ENCODE measurements at regions not wholly inside any gene's neighbourhood (a gene's known extent, or its start where the extent isn't known, plus 50 kb on each side); places are given as distances from the start of the nearest gene placed in this dataset.

GRCh38 chr10:131656009-131656408, 244.8 kb upstream of the PPP2R2D start:
- no peak for TF ChIP-seq CTCF (IDR thresholded peaks at IDR 0.05; ENCODE audit: partially characterized antibody, unreplicated experiment)
- Mint-ChIP-seq H3K27ac (ENCODE audit: unreplicated experiment) (no peak overlapping the region), H3K36me3 (ENCODE audit: unreplicated experiment) (no peaks in the 10 kb centered on the region), H3K4me1 (ENCODE audit: low read depth, unreplicated experiment) (peaks cover 11% of the 10 kb centered on the region), H3K9me3 (ENCODE audit: unreplicated experiment) (peaks cover 4% of the 10 kb centered on the region), H3K4me3 (ENCODE audit: unreplicated experiment) (no peak overlapping the region), H3K27me3 (ENCODE audit: unreplicated experiment) (peaks cover 6% of the 10 kb centered on the region)
- no peak for DNase-seq

- H3K27me3 Mint-ChIP-seq (ENCODE audit: unreplicated experiment): peaks cover 6% of the 10 kb centered on the region
- no peak for DNase-seq
- no peak overlapping the region for H3K27ac Mint-ChIP-seq (ENCODE audit: unreplicated experiment)
- H3K36me3 Mint-ChIP-seq (ENCODE audit: unreplicated experiment): no peaks in the 10 kb centered on the region
- no peak for TF ChIP-seq CTCF (IDR thresholded peaks at IDR 0.05; ENCODE audit: partially characterized antibody, unreplicated experiment)
- H3K4me3 Mint-ChIP-seq (ENCODE audit: unreplicated experiment): no peak overlapping the region
- H3K4me1 Mint-ChIP-seq (ENCODE audit: low read depth, unreplicated experiment): peaks cover 9% of the 10 kb centered on the region
- peaks cover 4% of the 10 kb centered on the region for H3K9me3 Mint-ChIP-seq (ENCODE audit: unreplicated experiment)
Measured at GRCh38 chr10:131656431-131656841, 244.4 kb upstream of the PPP2R2D start.

DNA sequence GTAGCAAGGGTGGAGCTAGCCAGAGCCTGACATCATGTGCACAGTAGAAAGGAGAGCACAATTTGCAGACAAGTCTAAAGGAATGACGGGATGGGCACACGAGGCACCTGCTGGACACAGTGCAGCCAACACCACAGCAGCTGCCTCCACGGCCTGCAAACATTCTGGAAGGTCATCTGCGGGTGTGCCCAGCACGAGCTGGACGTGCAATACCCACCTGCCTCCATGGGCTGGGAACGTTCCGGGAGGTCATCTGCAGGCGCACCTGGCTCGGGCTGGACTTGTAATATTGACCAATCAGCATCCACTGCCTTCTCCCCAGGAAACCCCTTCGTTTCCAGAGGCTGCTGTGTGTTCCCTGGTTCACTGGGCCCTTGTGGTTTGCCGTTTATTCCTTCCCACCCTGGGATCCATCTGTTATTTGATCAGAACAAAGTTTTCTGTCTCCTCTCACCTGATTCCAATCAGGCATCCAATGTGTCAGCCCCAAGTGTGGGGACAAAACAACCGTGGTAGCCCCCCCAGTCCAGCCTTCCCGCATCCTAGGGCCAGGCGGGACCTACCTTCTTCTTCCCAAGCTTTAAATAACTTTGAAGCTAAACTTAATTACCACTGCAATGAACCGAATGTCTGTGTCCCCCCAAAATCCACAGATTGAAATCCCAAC, 243.4 kb upstream of the PPP2R2D start:
- no peak for DNase-seq
- no peak for TF ChIP-seq CTCF (IDR thresholded peaks at IDR 0.05; ENCODE audit: partially characterized antibody, unreplicated experiment)
- Mint-ChIP-seq H3K27me3 (ENCODE audit: unreplicated experiment) (peaks cover 4% of the 10 kb centered on the region), H3K27ac (ENCODE audit: unreplicated experiment) (no peak overlapping the region), H3K4me1 (ENCODE audit: low read depth, unreplicated experiment) (peaks cover 8% of the 10 kb centered on the region), H3K9me3 (ENCODE audit: unreplicated experiment) (peaks cover 2% of the 10 kb centered on the region), H3K4me3 (ENCODE audit: unreplicated experiment) (no peak overlapping the region), H3K36me3 (ENCODE audit: unreplicated experiment) (no peaks in the 10 kb centered on the region)

GRCh38 chr10:131657985-131658330, 242.8 kb upstream of the PPP2R2D start:
- peaks cover 8% of the 10 kb centered on the region for H3K4me1 Mint-ChIP-seq (ENCODE audit: low read depth, unreplicated experiment)
- H3K4me3 Mint-ChIP-seq (ENCODE audit: unreplicated experiment): no peak overlapping the region
- peaks cover 2% of the 10 kb centered on the region for H3K9me3 Mint-ChIP-seq (ENCODE audit: unreplicated experiment)
- H3K36me3 Mint-ChIP-seq (ENCODE audit: unreplicated experiment): no peaks in the 10 kb centered on the region
- peaks cover 2% of the 10 kb centered on the region for H3K27me3 Mint-ChIP-seq (ENCODE audit: unreplicated experiment)
- H3K27ac Mint-ChIP-seq (ENCODE audit: unreplicated experiment): no peak overlapping the region
- peak; percentile 5 for DNase-seq
- no peak for TF ChIP-seq CTCF (IDR thresholded peaks at IDR 0.05; ENCODE audit: partially characterized antibody, unreplicated experiment)

DNA sequence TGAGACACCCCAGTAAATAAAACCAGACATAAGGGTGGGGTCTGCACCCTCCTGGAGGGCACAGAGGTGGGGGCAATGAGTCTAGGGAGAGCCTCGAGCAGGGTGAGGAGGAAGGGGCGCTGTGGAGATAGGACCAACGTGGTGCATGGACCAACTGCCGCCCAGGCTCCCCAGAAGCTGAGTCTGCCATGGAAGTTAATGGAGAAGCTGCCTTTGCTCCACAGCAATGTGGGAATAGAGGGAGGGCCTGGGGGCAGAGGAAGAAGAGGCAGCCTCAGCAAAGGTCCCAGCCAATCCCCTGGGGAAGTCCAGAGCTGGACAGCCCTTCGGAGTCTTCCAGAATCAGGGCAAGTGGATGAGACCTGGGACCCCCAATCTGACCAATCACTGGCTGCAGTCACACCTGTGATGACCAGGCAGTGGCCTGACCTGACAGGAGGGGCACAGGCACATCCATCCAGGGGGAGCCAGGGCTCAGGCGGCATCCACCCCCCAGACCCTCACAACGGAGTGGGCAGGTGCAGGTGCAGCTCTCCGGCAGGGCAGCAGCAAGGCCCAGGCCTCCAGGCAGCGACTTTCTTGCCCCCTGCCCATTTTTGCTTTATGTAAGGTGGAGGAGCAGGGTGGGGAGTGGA, 242.2 kb upstream of the PPP2R2D start:
- Mint-ChIP-seq H3K27me3 (ENCODE audit: unreplicated experiment) (peaks cover 2% of the 10 kb centered on the region), H3K36me3 (ENCODE audit: unreplicated experiment) (peaks cover under 1% of the 10 kb centered on the region), H3K4me1 (ENCODE audit: low read depth, unreplicated experiment) (peaks cover 11% of the 10 kb centered on the region), H3K9me3 (ENCODE audit: unreplicated experiment) (peaks cover 5% of the 10 kb centered on the region), H3K4me3 (ENCODE audit: unreplicated experiment) (no peak overlapping the region), H3K27ac (ENCODE audit: unreplicated experiment) (no peak overlapping the region)
- TF ChIP-seq CTCF (IDR thresholded peaks at IDR 0.05; ENCODE audit: partially characterized antibody, unreplicated experiment): no peak
- peak; percentile 11 for DNase-seq
